ENCODE measurements at regions not wholly inside any gene's neighbourhood (a gene's known extent, or its start where the extent isn't known, plus 50 kb on each side); places are given as distances from the start of the nearest gene placed in this dataset.

GRCh38 chr3:159627634-159628033 lies 361.0 kb upstream of the IL12A start:
- TF ChIP-seq CTCF (IDR thresholded peaks at IDR 0.05 in 2 of 3, conservative IDR thresholded peaks at IDR 0.05 in 1 of 3; ENCODE audit: borderline replicate concordance in 1 of 3, insufficient read depth in 1 of 3, low read depth in 2 of 3, low read length in 2 of 3) (no peak), POLR2AphosphoS5 (IDR thresholded peaks at IDR 0.05; ENCODE audit: low read depth, low read length) (no peak), POLR2A (IDR thresholded peaks at IDR 0.05; ENCODE audit: borderline replicate concordance, extremely low read depth, insufficient read depth, insufficient read length) (no peak), SIN3A (IDR thresholded peaks at IDR 0.05; ENCODE audit: low read depth) (no peak), CEBPB (IDR thresholded peaks at IDR 0.05; ENCODE audit: low read depth) (no peak)
- TF ChIP-seq, protein P1, sequence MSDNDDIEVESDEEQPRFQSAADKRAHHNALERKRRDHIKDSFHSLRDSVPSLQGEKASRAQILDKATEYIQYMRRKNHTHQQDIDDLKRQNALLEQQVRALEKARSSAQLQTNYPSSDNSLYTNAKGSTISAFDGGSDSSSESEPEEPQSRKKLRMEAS (IDR thresholded peaks at IDR 0.05) = no peak

Measured in HCT116 (cell line).